HG03354 (cell line): ENCODE measurements at regions not wholly inside any gene's neighbourhood (a gene's known extent, or its start where the extent isn't known, plus 50 kb on each side); places are given as distances from the start of the nearest gene placed in this dataset.

Experiments used
- ATAC-seq: cut with Tn5 transposase; IDR thresholded peaks from one replicate; pipeline ENCODE4 v1.9.1; 2021; ENCODE audit warnings: mild to moderate bottlenecking; ENCODE audit not compliant: unreplicated experiment, poor library complexity, severe bottlenecking

GRCh38 chr2:121890041-121890440, 134.6 kb downstream of the TSN start:
- no peak for ATAC-seq

GRCh38 chr2:121895723-121896571, 140.5 kb downstream of the TSN start:
- ATAC-seq: no peak

GRCh38 chr2:121897335-121897970, 142.0 kb downstream of the TSN start:
- ATAC-seq: peak; percentile 87

- no peak for ATAC-seq
Measured at GRCh38 chr2:121898483-121898882, 143.0 kb downstream of the TSN start.

GRCh38 chr2:121900391-121900790, 144.9 kb downstream of the TSN start:
- ATAC-seq: no peak

- no peak for ATAC-seq
Measured at GRCh38 chr2:121902171-121902591, 146.7 kb downstream of the TSN start.

GRCh38 chr2:121902616-121903015, 147.2 kb downstream of the TSN start:
- no peak for ATAC-seq

- no peak for ATAC-seq
Measured at GRCh38 chr2:121903037-121903689, 147.7 kb downstream of the TSN start.

GRCh38 chr2:121904656-121905055, 149.2 kb downstream of the TSN start:
- ATAC-seq: no peak

GRCh38 chr2:121905201-121905600, 149.8 kb downstream of the TSN start:
- ATAC-seq: no peak

GRCh38 chr2:121906170-121906569, 150.7 kb downstream of the TSN start:
- no peak for ATAC-seq

- ATAC-seq: no peak
Measured at GRCh38 chr2:121907928-121908327, 152.5 kb downstream of the TSN start.

GRCh38 chr2:121910139-121910538, 154.7 kb downstream of the TSN start:
- no peak for ATAC-seq

- no peak for ATAC-seq
Measured at GRCh38 chr2:121911036-121911435, 155.6 kb downstream of the TSN start.

- no peak for ATAC-seq
Measured at GRCh38 chr2:121917143-121917542, 161.7 kb downstream of the TSN start.

GRCh38 chr2:121918231-121918630, 162.8 kb downstream of the TSN start:
- ATAC-seq: no peak

- no peak for ATAC-seq
Measured at GRCh38 chr2:121919803-121920202, 164.4 kb downstream of the TSN start.

GRCh38 chr2:121925466-121925865, 170.0 kb downstream of the TSN start:
- ATAC-seq: no peak

- ATAC-seq: no peak
Measured at GRCh38 chr2:121943285-121943684, 187.8 kb downstream of the TSN start.

GRCh38 chr2:121944072-121944831, 188.8 kb downstream of the TSN start:
- ATAC-seq: no peak
